ENCODE measurements at regions not wholly inside any gene's neighbourhood (a gene's known extent, or its start where the extent isn't known, plus 50 kb on each side); places are given as distances from the start of the nearest gene placed in this dataset.
"Not testable (repeated sequence)": the region's sequence is repeated elsewhere in the genome, so short reads cannot be mapped to it uniquely, and the experiment has no call there.

DNA sequence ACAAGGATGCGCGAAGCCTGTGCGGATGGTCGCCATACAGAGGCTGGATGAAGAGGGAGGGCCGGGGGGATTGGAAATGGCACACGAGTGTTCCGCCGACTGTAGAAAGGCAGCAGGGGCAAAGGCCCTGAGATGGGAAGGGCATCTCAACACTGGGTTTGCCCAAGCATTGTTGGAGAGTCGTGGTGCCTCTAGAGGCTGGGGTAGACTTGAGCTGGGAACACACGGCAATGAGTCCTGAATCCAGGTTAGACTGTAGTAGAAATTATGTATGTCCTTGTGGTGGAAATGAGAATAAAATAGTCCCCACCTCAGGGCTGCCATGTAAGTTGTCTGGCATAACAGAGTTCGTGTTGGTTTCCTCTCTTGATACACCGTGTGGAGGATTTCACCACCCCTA is 83.8 kb upstream of the CCND2 start:
- Histone ChIP-seq H3K4me3 (ENCODE audit: low read depth in 2 of 2, low read length in 2 of 2) (no peak overlapping the region), H3K27ac (ENCODE audit: low read length) (no peak overlapping the region), H3K4me1 (ENCODE audit: control insufficient read depth, insufficient read depth, low read length) (no peaks in the 10 kb centered on the region), H3K9me3 (ENCODE audit: control insufficient read depth, insufficient read depth, low read depth, low read length) (no peaks in the 10 kb centered on the region), H3K27me3 (ENCODE audit: control insufficient read depth, insufficient read depth, low read length) (no peaks in the 10 kb centered on the region; the same call in 1 of the 2 replicates), H3K36me3 (ENCODE audit: control insufficient read depth, insufficient read depth, low read length) (no peaks in the 10 kb centered on the region)
- intact Hi-C loops (cut with micrococcal nuclease; ENCODE audit: unreplicated experiment) = no loop called here
- no TSS peak for BruUV-seq (replicated peaks)
- DNase-seq (ENCODE audit: low read depth, low spot score) = no peak
- CTCF ChIA-PET = no interaction called here
- in situ Hi-C loops (cut with HindIII; ENCODE audit: low pct_unique_long_range_greater_than_20kb, low sequenced_read_pairs) = no loop called here
- TF ChIP-seq TCF7L2 (IDR thresholded peaks at IDR 0.05; ENCODE audit: low read depth, low read length) (no peak), SIN3A (IDR thresholded peaks at IDR 0.05; ENCODE audit: borderline replicate concordance, insufficient read depth, low read depth, low read length) (no peak), POLR2AphosphoS5 (IDR thresholded peaks at IDR 0.05; ENCODE audit: low read depth, low read length) (no peak), CTCF (IDR thresholded peaks at IDR 0.05) (no peak), REST (IDR thresholded peaks at IDR 0.05; ENCODE audit: insufficient read depth in 1 of 2, low read depth in 2 of 2, low read length in 1 of 2) (no peak)
- ATAC-seq = no peak
- POLR2A ChIA-PET = no interaction called here

DNA sequence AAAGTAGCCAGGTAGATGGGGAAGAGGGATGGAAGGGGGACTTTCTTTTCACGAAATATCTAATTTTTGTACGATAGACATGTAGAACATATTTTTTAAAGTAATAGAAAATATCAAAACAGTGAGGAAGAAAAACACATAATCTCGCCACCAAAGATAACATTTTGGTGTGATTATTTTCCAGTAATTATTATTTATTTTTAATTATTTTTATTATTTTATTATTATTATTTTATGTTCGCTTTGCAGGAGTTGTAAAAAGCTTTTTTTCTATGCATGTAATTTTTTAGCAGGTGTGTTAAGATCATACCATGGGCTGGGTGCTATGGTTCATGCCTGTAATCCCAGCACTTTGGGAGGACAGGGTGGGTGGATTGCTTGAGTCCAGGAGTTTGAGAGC is 85.6 kb upstream of the CCND2 start:
- Histone ChIP-seq H3K9me3 (ENCODE audit: control insufficient read depth, insufficient read depth, low read depth, low read length) (no peaks in the 10 kb centered on the region), H3K4me3 (ENCODE audit: low read depth in 2 of 2, low read length in 2 of 2) (no peak overlapping the region), H3K27me3 (ENCODE audit: control insufficient read depth, insufficient read depth, low read length) (no peaks in the 10 kb centered on the region; the same call in 1 of the 2 replicates), H3K27ac (ENCODE audit: low read length) (no peak overlapping the region), H3K36me3 (ENCODE audit: control insufficient read depth, insufficient read depth, low read length) (no peaks in the 10 kb centered on the region), H3K4me1 (ENCODE audit: control insufficient read depth, insufficient read depth, low read length) (no peaks in the 10 kb centered on the region)
- intact Hi-C loops (cut with micrococcal nuclease; ENCODE audit: unreplicated experiment) = no loop called here
- ChIA-PET POLR2A (no interaction called here), CTCF (no interaction called here)
- in situ Hi-C loops (cut with HindIII; ENCODE audit: low pct_unique_long_range_greater_than_20kb, low sequenced_read_pairs) = no loop called here
- DNase-seq (ENCODE audit: low read depth, low spot score) (no peak), ATAC-seq (no peak)
- no peak for TF ChIP-seq TCF7L2 (IDR thresholded peaks at IDR 0.05; ENCODE audit: low read depth, low read length)
- no peak for TF ChIP-seq SIN3A (IDR thresholded peaks at IDR 0.05; ENCODE audit: borderline replicate concordance, insufficient read depth, low read depth, low read length)
- no peak for TF ChIP-seq CTCF (IDR thresholded peaks at IDR 0.05)
- TF ChIP-seq REST (IDR thresholded peaks at IDR 0.05; ENCODE audit: insufficient read depth in 1 of 2, low read depth in 2 of 2, low read length in 1 of 2) = no peak
- TF ChIP-seq POLR2AphosphoS5 (IDR thresholded peaks at IDR 0.05; ENCODE audit: low read depth, low read length) = no peak
- BruUV-seq (replicated peaks) = no TSS peak

- CTCF ChIA-PET; DNase-seq (ENCODE audit: low read depth, low spot score); intact Hi-C loops (cut with micrococcal nuclease; ENCODE audit: unreplicated experiment); ATAC-seq; H3K4me3 ChIP-seq (ENCODE audit: low read depth in 2 of 2, low read length in 2 of 2); BruUV-seq (replicated peaks); H3K9me3 ChIP-seq (ENCODE audit: control insufficient read depth, insufficient read depth, low read depth, low read length); H3K27ac ChIP-seq (ENCODE audit: low read length); H3K4me1 ChIP-seq (ENCODE audit: control insufficient read depth, insufficient read depth, low read length); in situ Hi-C loops (cut with HindIII; ENCODE audit: low pct_unique_long_range_greater_than_20kb, low sequenced_read_pairs); H3K36me3 ChIP-seq (ENCODE audit: control insufficient read depth, insufficient read depth, low read length); H3K27me3 ChIP-seq (ENCODE audit: control insufficient read depth, insufficient read depth, low read length); POLR2A ChIA-PET: not testable (repeated sequence)
Measured at GRCh38 chr12:4187315-4187714, 86.2 kb upstream of the CCND2 start.
